Kidney (tissue), 13 donors: ENCODE measurements at regions not wholly inside any gene's neighbourhood (a gene's known extent, or its start where the extent isn't known, plus 50 kb on each side); places are given as distances from the start of the nearest gene placed in this dataset.

ENCODE experiments used
- DNase-seq, 5 donors: peaks; one replicate each; pipeline ENCODE4 v3.0.0-alpha.2; 2013 to 2020
- FAIRE-seq: peaks from 2 replicates; lab custom pipeline; 2012; peaks lifted over from hg19 to GRCh38; lab: Jason Lieb, UNC
- H3K27ac ChIP-seq, 2 donors: one replicate each; pipeline ENCODE4 v1.7.0; 2013; ENCODE audit warnings: low read depth in 2 of 2, low read length in 2 of 2, inconsistent platforms in 1 of 2
- H3K27me3 ChIP-seq: one replicate; pipeline ENCODE4 v1.7.1; 2013; ENCODE audit warnings: low read length, inconsistent platforms; ENCODE audit not compliant: control insufficient read depth, insufficient read depth
- H3K36me3 ChIP-seq, 3 donors: one replicate each; pipeline versions ENCODE4 v1.7.0 to v1.7.1; 2013; ENCODE audit warnings: low read length in 3 of 3, control low read depth in 1 of 3, inconsistent platforms in 1 of 3; ENCODE audit not compliant: insufficient read depth in 3 of 3, control insufficient read depth in 2 of 3
- H3K4me1 ChIP-seq, 3 donors: one replicate each; pipeline versions ENCODE4 v1.7.0 to v1.7.1; 2013; ENCODE audit warnings: low read length in 3 of 3, inconsistent platforms in 1 of 3, low read depth in 1 of 3; ENCODE audit not compliant: control insufficient read depth in 2 of 3, insufficient read depth in 2 of 3
- H3K4me3 ChIP-seq, 3 donors: one replicate each; pipeline versions ENCODE4 v1.7.0 to v1.8.1; 2013; ENCODE audit warnings: low read length in 3 of 3, control low read depth in 1 of 3, inconsistent platforms in 1 of 3
- H3K9ac ChIP-seq, 3 donors: one replicate each; pipeline versions ENCODE4 v1.7.0 to v1.7.1; 2013; ENCODE audit warnings: low read length in 3 of 3, control low read depth in 1 of 3, inconsistent platforms in 1 of 3
- H3K9me3 ChIP-seq, 3 donors: one replicate each; pipeline versions ENCODE4 v1.7.0 to v1.7.1; 2013; ENCODE audit warnings: low read length in 3 of 3, control low read depth in 1 of 3, inconsistent platforms in 1 of 3; ENCODE audit not compliant: control insufficient read depth in 2 of 3, insufficient read depth in 1 of 3
- CTCF ChIP-seq: IDR thresholded peaks from 3 replicates; pipeline ENCODE4 v1.5.1; 2012; ENCODE audit warnings: mild to moderate bottlenecking, moderate library complexity, borderline replicate concordance; ENCODE audit not compliant: insufficient read depth; ENCODE audit errors: extremely low read depth
- intact Hi-C: fragments of 100-400 bp; cut with DNase I; formaldehyde crosslinking; loops from one replicate; pipeline ENCODE4 v1.11.1; 2022
- donor health status: control.
- donor health status: control.
- donor health status: control.
- donor health status: control.
- donor health status: control.
- donor health status: DM: yes; HTN: yes; CAD: no.
- donor health status: Normal renal cell carcinoma (clear cell type).

- no peak for TF ChIP-seq CTCF
- H3K27me3 ChIP-seq = no peaks in the 10 kb centered on the region
- no peaks in the 10 kb centered on the region for H3K9me3 ChIP-seq
- H3K4me1 ChIP-seq = no peaks in the 10 kb centered on the region
- FAIRE-seq (no peak), DNase-seq (no peak)
- H3K36me3 ChIP-seq = no peaks in the 10 kb centered on the region
- no peak overlapping the region for H3K27ac ChIP-seq
- H3K9ac ChIP-seq = no peak overlapping the region
- H3K4me3 ChIP-seq = no peak overlapping the region
- intact Hi-C loops = no loop called here
Measured at GRCh38 chr11:109527496-109527895, 105.5 kb downstream of the C11orf87 start.

- DNase-seq = peak in 1 of 5 donors; percentile 1
- Histone ChIP-seq H3K9me3 (peaks cover 0 to 2% (median 0%) of the 10 kb centered on the region in 3 donors), H3K27me3 (no peaks in the 10 kb centered on the region), H3K9ac (no peak overlapping the region), H3K36me3 (no peaks in the 10 kb centered on the region), H3K4me1 (no peaks in the 10 kb centered on the region), H3K27ac (no peak overlapping the region), H3K4me3 (no peak overlapping the region)
- intact Hi-C loops = no loop called here
- no peak for TF ChIP-seq CTCF
- no peak for FAIRE-seq
Measured at GRCh38 chr11:109547356-109548027, 125.5 kb downstream of the C11orf87 start.

- H3K27me3 ChIP-seq = no peaks in the 10 kb centered on the region
- no peak for TF ChIP-seq CTCF
- intact Hi-C loops = no loop called here
- H3K4me1 ChIP-seq = no peaks in the 10 kb centered on the region
- no peaks in the 10 kb centered on the region for H3K9me3 ChIP-seq
- H3K9ac ChIP-seq = no peak overlapping the region
- no peak for DNase-seq
- no peak for FAIRE-seq
- no peak overlapping the region for H3K27ac ChIP-seq
- no peak overlapping the region for H3K4me3 ChIP-seq
- no peaks in the 10 kb centered on the region for H3K36me3 ChIP-seq
Measured at GRCh38 chr11:109552376-109552775, 130.4 kb downstream of the C11orf87 start.

GRCh38 chr11:109553284-109553683 lies 131.3 kb downstream of the C11orf87 start:
- Histone ChIP-seq H3K9me3 (no peaks in the 10 kb centered on the region), H3K27ac (no peak overlapping the region), H3K27me3 (no peaks in the 10 kb centered on the region), H3K4me1 (no peaks in the 10 kb centered on the region), H3K4me3 (no peak overlapping the region), H3K36me3 (no peaks in the 10 kb centered on the region), H3K9ac (no peak overlapping the region)
- TF ChIP-seq CTCF = no peak
- intact Hi-C loops = no loop called here
- no peak for DNase-seq
- FAIRE-seq = no peak
